ENCODE measurements at regions not wholly inside any gene's neighbourhood (a gene's known extent, or its start where the extent isn't known, plus 50 kb on each side); places are given as distances from the start of the nearest gene placed in this dataset.
"Not testable (repeated sequence)": the region's sequence is repeated elsewhere in the genome, so short reads cannot be mapped to it uniquely, and the experiment has no call there.

GRCh38 chr6:16039892-16040627, 88.8 kb upstream of the MYLIP start:
- not testable (repeated sequence) for DNase-seq (ENCODE audit: low spot score)

- DNase-seq (ENCODE audit: low spot score), result no peak
Measured at GRCh38 chr6:16038938-16039337, 89.9 kb upstream of the MYLIP start.

- no peak for DNase-seq (ENCODE audit: low spot score)
Measured at GRCh38 chr6:16035488-16036080, 93.3 kb upstream of the MYLIP start.

- DNase-seq (ENCODE audit: low spot score), result no peak
Measured at GRCh38 chr6:16033214-16033613, 95.7 kb upstream of the MYLIP start.

- no peak for DNase-seq (ENCODE audit: low spot score)
Measured at GRCh38 chr6:16031278-16031981, 97.5 kb upstream of the MYLIP start.

GRCh38 chr6:16028966-16029365, 99.9 kb upstream of the MYLIP start:
- DNase-seq (ENCODE audit: low spot score), result no peak

- DNase-seq (ENCODE audit: low spot score), result no peak
Measured at GRCh38 chr6:16020259-16020658, 108.6 kb upstream of the MYLIP start.

- no peak for DNase-seq (ENCODE audit: low spot score)
Measured at GRCh38 chr6:16019462-16019861, 109.4 kb upstream of the MYLIP start.

- no peak for DNase-seq (ENCODE audit: low spot score)
Measured at GRCh38 chr6:16018626-16019025, 110.3 kb upstream of the MYLIP start.

- not testable (repeated sequence) for DNase-seq (ENCODE audit: low spot score)
Measured at GRCh38 chr6:16014325-16014724, 114.6 kb upstream of the MYLIP start.

GRCh38 chr6:16007146-16007545, 121.7 kb upstream of the MYLIP start:
- no peak for DNase-seq (ENCODE audit: low spot score)

- no peak for DNase-seq (ENCODE audit: low spot score)
Measured at GRCh38 chr6:16006681-16007080, 122.2 kb upstream of the MYLIP start.

- DNase-seq (ENCODE audit: low spot score), result no peak
Measured at GRCh38 chr6:16004934-16005679, 123.8 kb upstream of the MYLIP start.

GRCh38 chr6:16003197-16003491, 125.7 kb upstream of the MYLIP start:
- no peak for DNase-seq (ENCODE audit: low spot score)

GRCh38 chr6:16002332-16003196, 126.3 kb upstream of the MYLIP start:
- DNase-seq (ENCODE audit: low spot score), result no peak

GRCh38 chr6:16001158-16001557, 127.7 kb upstream of the MYLIP start:
- DNase-seq (ENCODE audit: low spot score), result no peak

- DNase-seq (ENCODE audit: low spot score), result no peak
Measured at GRCh38 chr6:15999201-15999600, 129.7 kb upstream of the MYLIP start.

GRCh38 chr6:15997586-15998388, 131.1 kb upstream of the MYLIP start:
- no peak for DNase-seq (ENCODE audit: low spot score)

GRCh38 chr6:15996030-15996429, 132.9 kb upstream of the MYLIP start:
- DNase-seq (ENCODE audit: low spot score), result no peak

- DNase-seq (ENCODE audit: low spot score), result no peak
Measured at GRCh38 chr6:15995493-15995892, 133.4 kb upstream of the MYLIP start.
